Uterus (tissue), 2 donors: ENCODE measurements at regions not wholly inside any gene's neighbourhood (a gene's known extent, or its start where the extent isn't known, plus 50 kb on each side); places are given as distances from the start of the nearest gene placed in this dataset.

Experiments used
- CTCF ChIP-seq, 4 experiments: fragments of 200-600 bp in 2 of 4; fragments of 450-650 bp in 2 of 4; sonication (generic) in 2 of 4; IDR thresholded peaks; one replicate each; pipeline ENCODE4 v1.5.1; 2016 to 2019; ENCODE audit warnings: antibody characterized with exemption in 4 of 4, mild to moderate bottlenecking in 2 of 4, moderate library complexity in 1 of 4
- POLR2A ChIP-seq, 2 donors: fragments of 450-650 bp; IDR thresholded peaks; one replicate each; pipeline ENCODE4 v1.6.1; 2016; ENCODE audit warnings: antibody characterized with exemption in 2 of 2, mild to moderate bottlenecking in 1 of 2, moderate library complexity in 1 of 2

GRCh38 chr16:85981826-85982562 is 83.0 kb downstream of the IRF8 start:
- TF ChIP-seq CTCF (IDR thresholded peaks at IDR 0.05) (no peak), POLR2A (IDR thresholded peaks at IDR 0.05) (no peak)
